Smooth muscle cell of the brain vasculature (primary cell): ENCODE measurements at regions not wholly inside any gene's neighbourhood (a gene's known extent, or its start where the extent isn't known, plus 50 kb on each side); places are given as distances from the start of the nearest gene placed in this dataset.

ENCODE experiments used
- DNase-seq: peaks from one replicate; pipeline ENCODE4 v3.0.0-alpha.2; 2012; ENCODE audit warnings: low read depth, low spot score

- DNase-seq = no peak
Observed at GRCh38 chr10:46227936-46228562, 58.7 kb upstream of the ANTXRL start.

- DNase-seq = peak; percentile 28
Observed at GRCh38 chr10:46228563-46229071, 58.2 kb upstream of the ANTXRL start.

- DNase-seq = no peak
Observed at GRCh38 chr10:46229144-46229563, 57.6 kb upstream of the ANTXRL start.

GRCh38 chr10:46230615-46231014, 56.2 kb upstream of the ANTXRL start:
- no peak for DNase-seq

- no peak for DNase-seq
Observed at GRCh38 chr10:46231087-46231486, 55.7 kb upstream of the ANTXRL start.

GRCh38 chr10:46232084-46232483, 54.7 kb upstream of the ANTXRL start:
- DNase-seq = no peak

- no peak for DNase-seq
Observed at GRCh38 chr10:46232666-46233065, 54.1 kb upstream of the ANTXRL start.

- DNase-seq = no peak
Observed at GRCh38 chr10:46233181-46233580, 53.6 kb upstream of the ANTXRL start.

GRCh38 chr10:46234026-46234425, 52.8 kb upstream of the ANTXRL start:
- no peak for DNase-seq

- no peak for DNase-seq
Observed at GRCh38 chr10:46234431-46235060, 52.3 kb upstream of the ANTXRL start.

- no peak for DNase-seq
Observed at GRCh38 chr10:46235705-46236545, 50.9 kb upstream of the ANTXRL start.

- DNase-seq = no peak
Observed at GRCh38 chr10:46236546-46236887, 50.3 kb upstream of the ANTXRL start.

GRCh38 chr10:46236941-46237681, 49.7 kb upstream of the ANTXRL start:
- DNase-seq = no peak
